Trophoblast cell (in vitro differentiated cells and primary cell): ENCODE measurements at regions not wholly inside any gene's neighbourhood (a gene's known extent, or its start where the extent isn't known, plus 50 kb on each side); places are given as distances from the start of the nearest gene placed in this dataset.
A peak's percentile ranks its signal among the peaks of the same experiment; 100 is the strongest.

Source experiments
- DNase-seq, 2 donors: peaks; one replicate each; pipeline ENCODE4 v3.0.0-alpha.2; 2016
- H2AFZ ChIP-seq: 2 replicates; pipeline ENCODE4 v1.6.1; 2013; ENCODE audit warnings: low read length, moderate library complexity, mild to moderate bottlenecking; ENCODE audit not compliant: insufficient read depth, poor library complexity
- H2AK5ac ChIP-seq: 2 replicates; pipeline ENCODE4 v1.6.1; 2013; ENCODE audit warnings: mild to moderate bottlenecking, low read length
- H2BK120ac ChIP-seq: 2 replicates; pipeline ENCODE4 v1.6.1; 2013; ENCODE audit warnings: low read length, mild to moderate bottlenecking, moderate library complexity; ENCODE audit not compliant: insufficient read depth, poor library complexity
- H2BK12ac ChIP-seq: 2 replicates; pipeline ENCODE4 v1.6.1; 2013; ENCODE audit warnings: mild to moderate bottlenecking, low read length, moderate library complexity
- H2BK5ac ChIP-seq: 2 replicates; pipeline ENCODE4 v1.6.1; 2013; ENCODE audit warnings: low read length, low read depth, moderate library complexity, mild to moderate bottlenecking; ENCODE audit not compliant: poor library complexity
- H3K14ac ChIP-seq: 2 replicates; pipeline ENCODE4 v1.6.1; 2013; ENCODE audit warnings: mild to moderate bottlenecking, low read length
- H3K18ac ChIP-seq: 2 replicates; pipeline ENCODE4 v1.6.1; 2013; ENCODE audit warnings: mild to moderate bottlenecking, low read length
- H3K23ac ChIP-seq: 2 replicates; pipeline ENCODE4 v1.6.1; 2013; ENCODE audit warnings: low read length
- H3K27ac ChIP-seq: 2 replicates; pipeline ENCODE4 v1.5.1; 2013; ENCODE audit warnings: low read depth, mild to moderate bottlenecking, inconsistent platforms, low read length, moderate library complexity
- H3K27me3 ChIP-seq: 2 replicates; pipeline ENCODE4 v1.6.1; 2013; ENCODE audit warnings: inconsistent platforms, mild to moderate bottlenecking, low read length, moderate library complexity; ENCODE audit not compliant: insufficient read depth
- H3K36me3 ChIP-seq, 2 experiments: 1 replicate in 1 of 2; 2 replicates in 1 of 2; pipeline ENCODE4 v1.6.1; 2013; ENCODE audit warnings: low read length in 2 of 2, mild to moderate bottlenecking in 2 of 2, moderate library complexity in 1 of 2; ENCODE audit not compliant: insufficient read depth in 2 of 2, control insufficient read depth in 1 of 2
- H3K4ac ChIP-seq: 2 replicates; pipeline ENCODE4 v1.6.1; 2013; ENCODE audit warnings: low read depth, mild to moderate bottlenecking, low read length, moderate library complexity
- H3K4me1 ChIP-seq, 2 experiments: 1 replicate in 1 of 2; 2 replicates in 1 of 2; pipeline ENCODE4 v1.6.1; 2013; ENCODE audit warnings: low read length in 2 of 2, mild to moderate bottlenecking in 2 of 2, moderate library complexity in 1 of 2; ENCODE audit not compliant: insufficient read depth in 2 of 2, control insufficient read depth in 1 of 2
- H3K4me2 ChIP-seq: 2 replicates; pipeline ENCODE4 v1.6.1; 2013; ENCODE audit warnings: inconsistent platforms, mild to moderate bottlenecking, low read length, moderate library complexity
- H3K4me3 ChIP-seq: 2 replicates; pipeline ENCODE4 v1.5.1; 2013; ENCODE audit warnings: mild to moderate bottlenecking, low read depth, low read length, inconsistent platforms
- H3K79me1 ChIP-seq: one replicate; pipeline ENCODE4 v1.6.1; 2013; ENCODE audit warnings: low read length
- H3K79me2 ChIP-seq: 2 replicates; pipeline ENCODE4 v1.6.1; 2013; ENCODE audit warnings: low read length, mild to moderate bottlenecking; ENCODE audit not compliant: control insufficient read depth, insufficient read depth, poor library complexity
- H3K9ac ChIP-seq: 2 replicates; pipeline ENCODE4 v1.6.1; 2013; ENCODE audit warnings: mild to moderate bottlenecking, low read length
- H3K9me3 ChIP-seq: 2 replicates; pipeline ENCODE4 v1.6.1; 2013; ENCODE audit warnings: low read depth, mild to moderate bottlenecking, control low read depth, inconsistent platforms, low read length; ENCODE audit not compliant: insufficient read depth
- H4K12ac ChIP-seq: 2 replicates; pipeline ENCODE4 v1.6.1; 2013; ENCODE audit warnings: low read depth, mild to moderate bottlenecking, low read length, moderate library complexity
- H4K8ac ChIP-seq: 2 replicates; pipeline ENCODE4 v1.6.1; 2013; ENCODE audit warnings: low read depth, mild to moderate bottlenecking, low read length, moderate library complexity
- H4K91ac ChIP-seq: one replicate; pipeline ENCODE4 v1.6.1; 2013; ENCODE audit warnings: low read depth, mild to moderate bottlenecking, low read length, moderate library complexity
- WGBS: extraction: QIAGEN DNeasy Blood & Tissue Kit; methylation state at CpG from one replicate; pipeline ENCODE4 v1.1.7; 2013; ENCODE audit warnings: missing lambda C conversion rate; ENCODE audit not compliant: insufficient read length, insufficient coverage; ENCODE audit errors: extremely low coverage; 5-methylcytosine and 5-hydroxymethylcytosine counted together

DNA sequence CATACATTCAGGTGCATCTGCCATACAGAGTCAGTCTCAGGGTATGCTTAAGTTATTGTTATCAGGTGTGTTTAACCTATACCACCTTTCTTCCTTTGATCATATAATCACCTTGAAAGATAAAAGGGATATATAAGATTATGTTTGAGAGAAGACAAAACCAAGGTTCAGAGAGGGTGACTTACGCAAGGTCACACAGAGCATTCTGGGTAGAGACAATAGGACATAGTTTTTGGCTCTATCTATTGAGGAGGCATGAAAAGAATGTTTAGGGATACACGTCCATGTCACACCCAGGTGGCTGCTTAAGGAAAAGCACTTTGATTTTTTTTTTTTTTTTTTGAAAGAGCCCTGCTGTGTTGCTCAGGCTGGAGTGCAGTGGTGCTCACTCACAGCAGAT lies 327.1 kb upstream of the RPS6KA3 start:
- peak overlapping the region; percentile 28 for H4K8ac ChIP-seq
- H3K9ac ChIP-seq = no peak overlapping the region
- H3K36me3 ChIP-seq = no peaks in the 10 kb centered on the region
- no peak overlapping the region for H3K23ac ChIP-seq
- no peak overlapping the region for H3K4me3 ChIP-seq
- no peak overlapping the region for H2BK12ac ChIP-seq
- WGBS = no CpG with 5 or more reads among the region's 2 CpGs
- H4K91ac ChIP-seq = peak overlapping the region; percentile 62
- peak in 1 of 2 donors; percentile 44 for DNase-seq
- H2AFZ ChIP-seq = no peak overlapping the region
- no peak overlapping the region for H3K27ac ChIP-seq
- no peaks in the 10 kb centered on the region for H3K9me3 ChIP-seq
- H2BK120ac ChIP-seq = no peak overlapping the region
- no peak overlapping the region for H3K4me2 ChIP-seq
- no peaks in the 10 kb centered on the region for H3K27me3 ChIP-seq
- no peak overlapping the region for H3K4ac ChIP-seq
- H3K79me1 ChIP-seq = peaks cover 12% of the 10 kb centered on the region
- no peak overlapping the region for H3K14ac ChIP-seq
- peak overlapping the region; percentile 40 for H2BK5ac ChIP-seq
- no peak overlapping the region for H4K12ac ChIP-seq
- peaks cover 8 to 15% of the 10 kb centered on the region in 2 experiments for H3K4me1 ChIP-seq
- no peak overlapping the region for H3K18ac ChIP-seq
- no peaks in the 10 kb centered on the region for H3K79me2 ChIP-seq
- no peak overlapping the region for H2AK5ac ChIP-seq

DNA sequence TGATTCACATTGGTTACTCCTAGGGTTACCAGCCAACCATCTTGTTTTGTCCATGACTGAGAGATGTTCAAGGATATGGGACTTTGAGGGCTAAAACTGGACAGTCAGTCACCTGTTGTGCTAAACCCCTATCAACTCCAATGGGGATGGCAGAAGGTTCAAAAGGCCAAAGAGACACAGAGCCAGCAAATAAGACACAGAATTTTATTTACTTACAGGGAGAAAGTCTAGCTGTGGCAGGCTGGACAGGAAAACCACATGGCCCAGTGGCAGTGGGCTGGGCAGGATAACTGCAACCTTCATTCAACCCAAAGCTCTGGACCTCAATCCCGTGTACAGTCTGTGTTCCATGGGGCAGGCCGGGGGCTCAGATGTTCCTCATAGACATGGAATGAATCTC lies 326.7 kb upstream of the RPS6KA3 start:
- Histone ChIP-seq H2BK12ac (no peak overlapping the region), H3K18ac (no peak overlapping the region), H4K12ac (no peak overlapping the region), H3K14ac (no peak overlapping the region), H4K8ac (no peak overlapping the region), H2BK5ac (no peak overlapping the region), H3K79me2 (no peaks in the 10 kb centered on the region), H3K23ac (no peak overlapping the region), H4K91ac (peak overlapping the region; percentile 38), H3K4me1 (peaks cover 8 to 15% of the 10 kb centered on the region in 2 experiments), H3K36me3 (no peaks in the 10 kb centered on the region), H3K9me3 (no peaks in the 10 kb centered on the region), H3K27ac (no peak overlapping the region), H3K27me3 (no peaks in the 10 kb centered on the region), H3K4me2 (no peak overlapping the region), H2BK120ac (no peak overlapping the region), H2AK5ac (no peak overlapping the region), H3K4ac (no peak overlapping the region), H3K79me1 (peaks cover 12% of the 10 kb centered on the region), H2AFZ (no peak overlapping the region), H3K4me3 (no peak overlapping the region), H3K9ac (no peak overlapping the region)
- whole genome bisulfite sequencing = no CpG with 5 or more reads among the region's 2 CpGs
- no peak for DNase-seq

- Histone ChIP-seq H2AFZ (no peak overlapping the region), H3K79me2 (no peaks in the 10 kb centered on the region), H3K4me3 (no peak overlapping the region), H2AK5ac (no peak overlapping the region), H3K9ac (no peak overlapping the region), H3K9me3 (no peaks in the 10 kb centered on the region), H3K18ac (no peak overlapping the region), H4K8ac (no peak overlapping the region), H3K23ac (no peak overlapping the region), H4K12ac (no peak overlapping the region), H3K36me3 (no peaks in the 10 kb centered on the region), H3K4me1 (peaks cover 0 to 4% of the 10 kb centered on the region in 2 experiments), H2BK5ac (no peak overlapping the region), H3K79me1 (peaks cover 3% of the 10 kb centered on the region), H3K27me3 (no peaks in the 10 kb centered on the region), H3K27ac (no peak overlapping the region), H4K91ac (no peak overlapping the region), H3K4ac (no peak overlapping the region), H3K14ac (no peak overlapping the region), H3K4me2 (no peak overlapping the region), H2BK12ac (no peak overlapping the region), H2BK120ac (no peak overlapping the region)
- DNase-seq = no peak
- no CpG with 5 or more reads among the region's 2 CpGs for WGBS
Observed at GRCh38 chrX:20591246-20591645, 324.5 kb upstream of the RPS6KA3 start.

GRCh38 chrX:20585782-20586181 lies 319.1 kb upstream of the RPS6KA3 start:
- H2AFZ ChIP-seq = no peak overlapping the region
- no peak overlapping the region for H3K27ac ChIP-seq
- no peak overlapping the region for H3K14ac ChIP-seq
- H3K79me1 ChIP-seq = no peaks in the 10 kb centered on the region
- no peak overlapping the region for H3K4me2 ChIP-seq
- no peak overlapping the region for H4K12ac ChIP-seq
- H3K4ac ChIP-seq = no peak overlapping the region
- no peak overlapping the region for H4K8ac ChIP-seq
- no peaks in the 10 kb centered on the region for H3K36me3 ChIP-seq
- H2BK12ac ChIP-seq = no peak overlapping the region
- H3K9me3 ChIP-seq = no peaks in the 10 kb centered on the region
- no CpG with 5 or more reads among the region's 2 CpGs for WGBS
- H3K23ac ChIP-seq = no peak overlapping the region
- H2BK5ac ChIP-seq = no peak overlapping the region
- no peak overlapping the region for H4K91ac ChIP-seq
- peak in 1 of 2 donors; percentile 32 for DNase-seq
- no peak overlapping the region for H3K18ac ChIP-seq
- no peak overlapping the region for H3K9ac ChIP-seq
- H3K4me3 ChIP-seq = no peak overlapping the region
- H3K4me1 ChIP-seq = no peaks in the 10 kb centered on the region
- H3K79me2 ChIP-seq = no peaks in the 10 kb centered on the region
- no peak overlapping the region for H2AK5ac ChIP-seq
- no peaks in the 10 kb centered on the region for H3K27me3 ChIP-seq
- H2BK120ac ChIP-seq = no peak overlapping the region
